Activated naive CD4-positive, alpha-beta T cell treated with anti-CD3 and anti-CD28 coated beads for 36 hours (primary cell): ENCODE measurements at regions not wholly inside any gene's neighbourhood (a gene's known extent, or its start where the extent isn't known, plus 50 kb on each side); places are given as distances from the start of the nearest gene placed in this dataset.
"Not testable (repeated sequence)": the region's sequence is repeated elsewhere in the genome, so short reads cannot be mapped to it uniquely, and the experiment has no call there.

Experiments
- CTCF ChIA-PET: fragments of 350-600 bp; sonication (Branson Sonifier 250); formaldehyde crosslinking; loops from one replicate; lab custom pipeline; 2021; ENCODE audit warnings: antibody characterized with exemption; lab: Charles Lee
- DNase-seq: peaks from one replicate; pipeline ENCODE4 v3.0.0-alpha.2; 2020
- H3K27ac Mint-ChIP-seq: one replicate; pipeline ENCODE4 v1.8.0; 2021; ENCODE audit warnings: mild to moderate bottlenecking, mixed read lengths
- H3K27me3 Mint-ChIP-seq: one replicate; pipeline ENCODE4 v1.8.0; 2021; ENCODE audit warnings: low read depth, mixed read lengths
- H3K36me3 Mint-ChIP-seq: one replicate; pipeline ENCODE4 v1.8.0; 2021; ENCODE audit warnings: low read depth, mixed read lengths
- H3K4me1 Mint-ChIP-seq: one replicate; pipeline ENCODE4 v1.8.0; 2021; ENCODE audit warnings: low read depth, mixed read lengths
- H3K4me3 Mint-ChIP-seq: one replicate; pipeline ENCODE4 v1.8.0; 2021; ENCODE audit warnings: mild to moderate bottlenecking, moderate library complexity, mixed read lengths
- H3K9me3 Mint-ChIP-seq: one replicate; pipeline ENCODE4 v1.8.0; 2021; ENCODE audit warnings: mixed read lengths
- intact Hi-C: fragments of 100-400 bp; cut with micrococcal nuclease; formaldehyde crosslinking; loops from one replicate; pipeline ENCODE4 v1.15.1; 2023

GRCh38 chr2:22950431-22950830 lies 434.5 kb upstream of the KLHL29 start:
- Mint-ChIP-seq H3K27ac (no peak overlapping the region), H3K9me3 (no peaks in the 10 kb centered on the region), H3K4me1 (no peaks in the 10 kb centered on the region), H3K4me3 (no peak overlapping the region), H3K27me3 (no peaks in the 10 kb centered on the region), H3K36me3 (no peaks in the 10 kb centered on the region)
- CTCF ChIA-PET = no interaction called here
- no peak for DNase-seq
- intact Hi-C loops = no loop called here

DNA sequence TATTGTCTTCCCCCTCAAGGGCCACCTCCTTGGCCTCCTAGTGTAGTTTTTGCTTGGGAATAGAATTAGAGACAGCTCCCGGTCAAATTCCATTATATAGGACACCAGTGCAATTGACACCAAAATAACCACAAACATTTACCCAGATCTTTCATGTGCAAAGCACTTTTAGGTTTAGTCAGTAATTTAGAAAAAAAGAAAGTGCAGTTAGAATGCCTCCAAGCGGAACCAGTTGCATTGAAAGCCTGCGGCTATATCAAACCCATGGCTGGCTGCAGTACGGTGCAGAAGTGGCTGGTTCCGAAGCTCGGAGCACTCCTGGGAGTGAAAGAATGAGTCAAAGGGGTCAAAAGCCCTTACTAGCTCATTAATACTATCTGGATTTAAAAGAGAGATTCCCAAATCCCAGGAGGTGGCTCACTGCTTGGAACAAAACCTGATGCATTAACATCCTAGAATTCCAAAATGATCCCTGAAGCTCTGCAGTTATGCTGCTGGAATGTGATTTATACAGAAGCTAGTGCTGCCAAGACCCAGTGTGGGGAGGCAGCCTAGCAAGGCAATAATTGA lies 432.2 kb upstream of the KLHL29 start:
- Mint-ChIP-seq H3K9me3 (no peaks in the 10 kb centered on the region), H3K4me3 (no peak overlapping the region), H3K36me3 (no peaks in the 10 kb centered on the region), H3K27me3 (peaks cover under 1% of the 10 kb centered on the region), H3K27ac (no peak overlapping the region), H3K4me1 (no peaks in the 10 kb centered on the region)
- no peak for DNase-seq
- CTCF ChIA-PET = no interaction called here
- intact Hi-C loops = no loop called here

- no peaks in the 10 kb centered on the region for H3K36me3 Mint-ChIP-seq
- no peak overlapping the region for H3K27ac Mint-ChIP-seq
- DNase-seq = no peak
- peaks cover 2% of the 10 kb centered on the region for H3K27me3 Mint-ChIP-seq
- CTCF ChIA-PET = no interaction called here
- no peaks in the 10 kb centered on the region for H3K4me1 Mint-ChIP-seq
- intact Hi-C loops = no loop called here
- no peak overlapping the region for H3K4me3 Mint-ChIP-seq
- no peaks in the 10 kb centered on the region for H3K9me3 Mint-ChIP-seq
Observed at GRCh38 chr2:22957446-22957845, 427.5 kb upstream of the KLHL29 start.

DNA sequence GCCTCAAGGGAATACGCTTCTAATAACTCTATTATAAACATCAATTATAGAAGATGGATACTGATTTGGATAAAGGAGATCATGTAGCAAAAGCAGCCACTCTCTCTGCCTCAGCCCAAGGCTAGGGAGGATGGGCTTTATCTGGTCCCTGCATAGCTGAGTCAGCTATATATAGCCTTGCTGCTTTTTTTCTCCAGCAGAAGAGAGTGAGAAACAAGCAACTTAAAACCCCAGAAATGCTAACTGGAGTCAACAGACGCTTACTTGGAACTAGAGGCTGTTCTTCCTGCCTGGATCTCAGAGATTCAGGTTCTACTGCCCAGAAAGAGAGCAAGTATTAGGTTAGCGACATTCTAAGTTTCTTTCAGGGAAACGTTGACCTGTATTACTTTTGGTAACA lies 426.7 kb upstream of the KLHL29 start:
- Mint-ChIP-seq H3K4me3 (no peak overlapping the region), H3K36me3 (no peaks in the 10 kb centered on the region), H3K9me3 (no peaks in the 10 kb centered on the region), H3K4me1 (no peaks in the 10 kb centered on the region), H3K27ac (no peak overlapping the region), H3K27me3 (peaks cover 2% of the 10 kb centered on the region)
- no peak for DNase-seq
- CTCF ChIA-PET = no interaction called here
- intact Hi-C loops = no loop called here

DNA sequence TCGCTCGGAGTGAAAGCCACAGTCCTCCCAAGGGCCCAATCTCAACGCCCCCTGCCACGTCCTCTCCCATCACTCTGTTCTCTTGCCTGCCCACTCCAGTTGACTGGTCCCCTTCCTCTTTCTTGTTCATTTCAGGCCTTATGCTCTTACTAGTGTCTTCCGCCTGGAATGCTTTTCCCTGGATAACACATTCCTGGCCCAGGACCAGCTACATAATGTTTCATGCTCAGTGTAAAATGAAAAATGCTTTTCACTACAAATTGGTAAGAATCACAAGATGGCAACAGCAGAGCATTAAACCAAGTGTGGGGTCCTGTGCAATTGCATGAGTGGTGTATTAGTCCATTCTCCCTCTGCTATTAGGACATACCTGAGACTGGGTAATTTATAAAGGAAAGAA lies 417.2 kb upstream of the KLHL29 start:
- H3K27me3 Mint-ChIP-seq = peaks cover 20% of the 10 kb centered on the region
- no peaks in the 10 kb centered on the region for H3K9me3 Mint-ChIP-seq
- intact Hi-C loops = no loop called here
- H3K4me3 Mint-ChIP-seq = no peak overlapping the region
- H3K36me3 Mint-ChIP-seq = no peaks in the 10 kb centered on the region
- no peak overlapping the region for H3K27ac Mint-ChIP-seq
- CTCF ChIA-PET = no interaction called here
- H3K4me1 Mint-ChIP-seq = no peaks in the 10 kb centered on the region
- no peak for DNase-seq

DNA sequence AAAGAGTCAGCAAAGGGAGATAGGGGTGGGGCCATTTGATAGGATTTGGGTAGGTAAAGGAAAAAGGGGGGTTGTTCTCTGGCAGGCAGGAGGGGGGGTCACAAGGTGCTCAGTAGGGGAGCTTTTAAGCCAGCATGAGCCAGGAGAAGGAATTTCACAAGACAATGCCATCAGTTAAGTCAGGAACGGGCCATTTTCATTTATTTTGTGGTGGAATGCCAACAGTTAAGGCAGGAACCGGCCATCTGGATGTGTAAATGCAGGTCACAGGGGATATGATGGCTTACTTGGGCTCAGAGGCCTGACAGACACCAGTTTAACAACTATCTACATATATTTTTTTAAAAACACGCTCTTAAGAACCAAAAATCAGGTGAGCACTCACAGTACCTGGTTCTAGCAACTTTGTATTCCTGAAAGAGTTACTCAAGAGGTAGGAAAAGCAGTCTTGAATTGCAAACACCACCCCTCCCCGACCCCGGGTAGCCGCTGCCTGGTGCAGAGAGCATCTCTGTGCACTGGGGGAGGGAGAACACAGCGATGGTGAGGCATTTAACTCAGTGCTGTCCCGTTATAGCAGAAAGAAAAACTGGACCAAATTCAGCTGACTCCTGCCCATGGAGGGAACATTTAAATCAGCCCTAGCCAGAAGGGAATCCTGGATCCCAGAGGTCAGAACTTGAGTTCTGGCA lies 414.5 kb upstream of the KLHL29 start:
- CTCF ChIA-PET = no interaction called here
- intact Hi-C loops = no loop called here
- H3K9me3 Mint-ChIP-seq = no peaks in the 10 kb centered on the region
- no peak overlapping the region for H3K4me3 Mint-ChIP-seq
- H3K27me3 Mint-ChIP-seq = peaks cover 20% of the 10 kb centered on the region
- H3K27ac Mint-ChIP-seq = no peak overlapping the region
- no peaks in the 10 kb centered on the region for H3K36me3 Mint-ChIP-seq
- H3K4me1 Mint-ChIP-seq = no peaks in the 10 kb centered on the region
- no peak for DNase-seq

DNA sequence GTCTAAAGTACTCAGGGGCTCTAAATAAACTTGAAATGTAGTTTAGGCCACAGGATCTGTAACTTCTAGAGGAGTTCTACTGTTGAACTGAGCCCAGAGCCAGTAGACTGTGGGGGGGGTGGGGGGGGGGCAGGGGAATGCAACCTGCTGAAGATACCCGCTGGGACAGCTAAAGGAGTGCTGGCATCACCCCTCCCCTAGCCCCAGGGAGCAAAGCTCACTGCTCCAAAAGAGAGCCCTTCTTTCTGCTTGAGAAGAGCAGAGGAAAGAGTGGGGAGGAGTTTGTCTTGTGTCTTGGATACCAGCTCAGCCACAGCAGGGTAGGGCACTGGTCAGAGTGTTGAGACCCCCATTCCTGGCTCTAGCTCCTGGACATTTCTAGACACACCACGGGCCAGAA lies 414.0 kb upstream of the KLHL29 start:
- Mint-ChIP-seq H3K27me3 (peaks cover 20% of the 10 kb centered on the region), H3K36me3 (no peaks in the 10 kb centered on the region), H3K9me3 (no peaks in the 10 kb centered on the region), H3K4me3 (no peak overlapping the region), H3K27ac (no peak overlapping the region), H3K4me1 (no peaks in the 10 kb centered on the region)
- intact Hi-C loops = no loop called here
- no peak for DNase-seq
- CTCF ChIA-PET = no interaction called here

DNA sequence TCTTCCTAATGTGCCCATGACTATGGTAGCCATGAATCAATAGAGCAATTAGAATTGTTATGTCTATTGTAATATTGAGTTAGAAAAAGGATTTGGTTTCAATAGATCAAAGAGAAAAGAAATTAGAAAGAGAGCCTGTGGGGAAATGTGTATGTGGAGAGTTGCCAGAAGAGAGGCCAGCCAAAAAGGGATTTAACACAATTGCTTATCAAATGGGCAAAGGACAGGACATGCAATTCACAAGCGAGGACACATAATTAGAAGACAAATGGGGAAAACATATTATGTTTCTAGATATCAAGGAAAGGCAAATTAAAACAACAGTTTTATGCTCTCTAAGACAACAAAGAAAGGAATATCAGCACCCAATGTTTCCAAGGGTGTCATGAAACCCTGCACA lies 403.2 kb upstream of the KLHL29 start:
- peaks cover 6% of the 10 kb centered on the region for H3K27me3 Mint-ChIP-seq
- no peaks in the 10 kb centered on the region for H3K36me3 Mint-ChIP-seq
- CTCF ChIA-PET = no interaction called here
- intact Hi-C loops = no loop called here
- peaks cover 4% of the 10 kb centered on the region for H3K9me3 Mint-ChIP-seq
- no peak overlapping the region for H3K4me3 Mint-ChIP-seq
- DNase-seq = no peak
- H3K4me1 Mint-ChIP-seq = no peaks in the 10 kb centered on the region
- no peak overlapping the region for H3K27ac Mint-ChIP-seq

GRCh38 chr2:22984152-22984551 lies 400.8 kb upstream of the KLHL29 start:
- H3K27ac Mint-ChIP-seq, DNase-seq, CTCF ChIA-PET, H3K36me3 Mint-ChIP-seq, H3K4me3 Mint-ChIP-seq, intact Hi-C loops, H3K9me3 Mint-ChIP-seq, H3K4me1 Mint-ChIP-seq, H3K27me3 Mint-ChIP-seq: not testable (repeated sequence)

- Mint-ChIP-seq H3K9me3 (no peaks in the 10 kb centered on the region), H3K4me3 (no peak overlapping the region), H3K36me3 (no peaks in the 10 kb centered on the region), H3K27me3 (no peaks in the 10 kb centered on the region), H3K4me1 (no peaks in the 10 kb centered on the region), H3K27ac (no peak overlapping the region)
- intact Hi-C loops = no loop called here
- no peak for DNase-seq
- CTCF ChIA-PET = no interaction called here
Observed at GRCh38 chr2:22990246-22990645, 394.7 kb upstream of the KLHL29 start.

DNA sequence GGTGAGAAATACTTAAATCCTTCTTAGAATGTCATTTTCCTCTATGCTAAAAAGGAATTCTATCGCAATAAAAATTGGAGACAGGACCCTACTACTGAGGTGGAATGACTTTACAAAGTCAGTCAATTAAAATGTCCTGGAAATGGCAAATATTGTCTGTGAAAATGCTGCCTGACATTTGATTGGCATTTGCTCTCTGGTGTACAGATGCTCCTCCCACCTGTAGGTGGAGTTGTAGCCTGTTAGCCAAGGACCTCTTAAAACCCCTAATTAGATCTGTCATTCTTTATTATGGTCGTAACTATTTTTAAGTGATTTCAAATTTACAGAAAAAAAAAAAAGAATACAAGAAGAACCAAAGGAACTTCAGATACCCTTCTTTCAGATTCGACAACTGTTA lies 393.1 kb upstream of the KLHL29 start:
- Mint-ChIP-seq H3K4me1 (no peaks in the 10 kb centered on the region), H3K27ac (no peak overlapping the region), H3K4me3 (no peak overlapping the region), H3K27me3 (no peaks in the 10 kb centered on the region), H3K9me3 (no peaks in the 10 kb centered on the region), H3K36me3 (no peaks in the 10 kb centered on the region)
- CTCF ChIA-PET = no interaction called here
- intact Hi-C loops = no loop called here
- no peak for DNase-seq

GRCh38 chr2:22992441-22992840 lies 392.5 kb upstream of the KLHL29 start:
- CTCF ChIA-PET = no interaction called here
- no peaks in the 10 kb centered on the region for H3K4me1 Mint-ChIP-seq
- no peaks in the 10 kb centered on the region for H3K27me3 Mint-ChIP-seq
- DNase-seq = no peak
- no peaks in the 10 kb centered on the region for H3K36me3 Mint-ChIP-seq
- intact Hi-C loops = no loop called here
- no peak overlapping the region for H3K4me3 Mint-ChIP-seq
- H3K9me3 Mint-ChIP-seq = no peaks in the 10 kb centered on the region
- H3K27ac Mint-ChIP-seq = no peak overlapping the region

GRCh38 chr2:22993250-22993649 lies 391.7 kb upstream of the KLHL29 start:
- Mint-ChIP-seq H3K27ac (no peak overlapping the region), H3K36me3 (no peaks in the 10 kb centered on the region), H3K4me3 (no peak overlapping the region), H3K27me3 (no peaks in the 10 kb centered on the region), H3K9me3 (no peaks in the 10 kb centered on the region), H3K4me1 (no peaks in the 10 kb centered on the region)
- intact Hi-C loops = no loop called here
- DNase-seq = no peak
- CTCF ChIA-PET = no interaction called here
